ENCODE measurements at regions not wholly inside any gene's neighbourhood (a gene's known extent, or its start where the extent isn't known, plus 50 kb on each side); places are given as distances from the start of the nearest gene placed in this dataset.

DNA sequence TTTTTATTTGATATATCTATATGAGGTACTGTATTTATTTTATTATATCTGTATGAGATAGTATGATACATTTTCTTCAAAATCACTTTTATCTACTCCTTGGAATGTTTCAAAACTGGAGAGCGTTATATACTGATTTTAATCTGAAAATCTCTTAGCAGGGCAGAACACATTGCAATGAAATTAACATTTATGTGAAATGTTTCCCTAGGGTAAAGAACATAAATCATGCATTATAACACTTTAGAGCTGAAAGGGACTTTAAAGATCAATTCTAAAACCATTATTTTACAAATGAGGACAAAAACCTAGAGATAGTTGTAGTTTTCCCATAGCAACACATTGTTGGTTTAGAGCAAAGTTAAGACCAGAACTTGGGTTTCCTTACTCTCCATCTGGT is 153.7 kb downstream of the ATOH1 start:
- TF ChIP-seq, protein P1, sequence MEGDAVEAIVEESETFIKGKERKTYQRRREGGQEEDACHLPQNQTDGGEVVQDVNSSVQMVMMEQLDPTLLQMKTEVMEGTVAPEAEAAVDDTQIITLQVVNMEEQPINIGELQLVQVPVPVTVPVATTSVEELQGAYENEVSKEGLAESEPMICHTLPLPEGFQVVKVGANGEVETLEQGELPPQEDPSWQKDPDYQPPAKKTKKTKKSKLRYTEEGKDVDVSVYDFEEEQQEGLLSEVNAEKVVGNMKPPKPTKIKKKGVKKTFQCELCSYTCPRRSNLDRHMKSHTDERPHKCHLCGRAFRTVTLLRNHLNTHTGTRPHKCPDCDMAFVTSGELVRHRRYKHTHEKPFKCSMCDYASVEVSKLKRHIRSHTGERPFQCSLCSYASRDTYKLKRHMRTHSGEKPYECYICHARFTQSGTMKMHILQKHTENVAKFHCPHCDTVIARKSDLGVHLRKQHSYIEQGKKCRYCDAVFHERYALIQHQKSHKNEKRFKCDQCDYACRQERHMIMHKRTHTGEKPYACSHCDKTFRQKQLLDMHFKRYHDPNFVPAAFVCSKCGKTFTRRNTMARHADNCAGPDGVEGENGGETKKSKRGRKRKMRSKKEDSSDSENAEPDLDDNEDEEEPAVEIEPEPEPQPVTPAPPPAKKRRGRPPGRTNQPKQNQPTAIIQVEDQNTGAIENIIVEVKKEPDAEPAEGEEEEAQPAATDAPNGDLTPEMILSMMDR (IDR thresholded peaks at IDR 0.05): no peak
- TF ChIP-seq EP300 (IDR thresholded peaks at IDR 0.05; ENCODE audit: low read depth) (no peak), POLR2AphosphoS5 (IDR thresholded peaks at IDR 0.05) (no peak)

Data from transverse colon (tissue), 4 donors.